ENCODE measurements at regions not wholly inside any gene's neighbourhood (a gene's known extent, or its start where the extent isn't known, plus 50 kb on each side); places are given as distances from the start of the nearest gene placed in this dataset.

- Histone ChIP-seq H2BK15ac (ENCODE audit: low read depth, low read length) (no peak overlapping the region), H3K4me3 (ENCODE audit: insufficient read depth, low read depth, low read length) (no peak overlapping the region), H3K4me2 (ENCODE audit: low read depth, low read length) (no peak overlapping the region), H3K18ac (ENCODE audit: low read depth, low read length) (no peak overlapping the region), H4K5ac (ENCODE audit: low read depth, low read length) (no peak overlapping the region), H3K9ac (ENCODE audit: low read depth, low read length) (no peak overlapping the region), H3K9me3 (ENCODE audit: control insufficient read depth, insufficient read depth, low read length) (peaks cover 60% of the 10 kb centered on the region), H3K9me1 (ENCODE audit: insufficient read depth, low read length) (no peaks in the 10 kb centered on the region), H2BK20ac (ENCODE audit: low read depth, low read length) (no peak overlapping the region), H4K8ac (ENCODE audit: low read depth in 2 of 2, low read length in 2 of 2) (no peak overlapping the region), H2AK5ac (ENCODE audit: low read depth, low read length) (no peak overlapping the region), H3K36me3 (ENCODE audit: control insufficient read depth, insufficient read depth, low read length) (no peaks in the 10 kb centered on the region), H3K27ac (ENCODE audit: insufficient read depth, low read length) (no peak overlapping the region), H2AK9ac (replicated peaks; ENCODE audit: low read depth, low read length, poor library complexity) (no peak overlapping the region), H3K4me1 (ENCODE audit: control insufficient read depth, insufficient read depth, low read length) (no peaks in the 10 kb centered on the region), H4K20me1 (ENCODE audit: insufficient read depth, low read length) (no peaks in the 10 kb centered on the region), H3K23ac (ENCODE audit: low read depth, low read length) (no peak overlapping the region), H3K27me3 (ENCODE audit: control insufficient read depth, insufficient read depth, low read length) (no peaks in the 10 kb centered on the region), H3K79me1 (ENCODE audit: low read depth in 1 of 2, low read length in 2 of 2) (no peaks in the 10 kb centered on the region), H4K91ac (ENCODE audit: insufficient read depth, low read depth, low read length) (no peak overlapping the region), H2AFZ (replicated peaks; ENCODE audit: low read length, poor library complexity) (no peak overlapping the region), H2BK120ac (ENCODE audit: low read depth, low read length) (no peak overlapping the region), H3K56ac (ENCODE audit: extremely low read depth, insufficient read depth, low read length) (no peak overlapping the region), H3K4ac (ENCODE audit: low read depth, low read length) (no peak overlapping the region), H2BK5ac (ENCODE audit: low read depth, low read length, poor library complexity, severe bottlenecking) (no peak overlapping the region), H3K14ac (replicated peaks; ENCODE audit: low read depth, low read length) (no peak overlapping the region)
- POLR2A ChIA-PET (ENCODE audit: unreplicated experiment), result no interaction called here
- intact Hi-C loops (cut with micrococcal nuclease), result no loop called here
- dilution Hi-C loops (cut with HindIII; ENCODE audit: low sequenced_read_pairs, unreplicated experiment), result no loop called here
- in situ Hi-C loops (cut with MboI; ENCODE audit: low sequenced_read_pairs), result no loop called here
- no peak for DNase-seq
- no TSS peak for BruUV-seq (replicated peaks)
- TF ChIP-seq CTCF (conservative IDR thresholded peaks at IDR 0.05; ENCODE audit: low read depth, low read length), result no peak
- no peak for TF ChIP-seq RAD21 (IDR thresholded peaks at IDR 0.05; ENCODE audit: low read length)
- no peak for TF ChIP-seq MAZ (IDR thresholded peaks at IDR 0.05; ENCODE audit: borderline replicate concordance, low read depth, low read length)
- no peak for TF ChIP-seq FOS (IDR thresholded peaks at IDR 0.05; ENCODE audit: low read depth, low read length)
- no peak for TF ChIP-seq CHD1 (IDR thresholded peaks at IDR 0.05; ENCODE audit: low read depth, low read length)
- no peak for TF ChIP-seq ELK1 (IDR thresholded peaks at IDR 0.05; ENCODE audit: borderline replicate concordance, low read depth, low read length)
- no peak for TF ChIP-seq RFX5 (IDR thresholded peaks at IDR 0.05; ENCODE audit: low read depth, low read length)
- TF ChIP-seq RCOR1 (IDR thresholded peaks at IDR 0.05; ENCODE audit: insufficient replicate concordance, low read length), result no peak
- TF ChIP-seq NFE2L2 (IDR thresholded peaks at IDR 0.05; ENCODE audit: low read depth, low read length), result no peak
- no peak for TF ChIP-seq POLR2A (IDR thresholded peaks at IDR 0.05; ENCODE audit: low read depth, low read length)
- no peak for TF ChIP-seq CEBPB (IDR thresholded peaks at IDR 0.05; ENCODE audit: low read depth, low read length)
- 30% methylated on average over 2 of the region's 17 CpGs; no CpG with 5 or more reads in 1 of the 2 experiments for WGBS, 2 experiments (ENCODE audit: extremely low coverage in 2 of 2, insufficient read length in 1 of 2)
- no peak for ATAC-seq (ENCODE audit: low read depth)
- CTCF ChIA-PET, result no interaction called here
Measured at GRCh38 chr11:133719532-133720235, 125.6 kb downstream of the SPATA19 start.
